ENCODE measurements at regions not wholly inside any gene's neighbourhood (a gene's known extent, or its start where the extent isn't known, plus 50 kb on each side); places are given as distances from the start of the nearest gene placed in this dataset.

- TF ChIP-seq EGR1 (IDR thresholded peaks at IDR 0.05; ENCODE audit: low read depth in 2 of 2) = no peak
- TF ChIP-seq RAD21 (IDR thresholded peaks at IDR 0.05) = no peak
- no peak for TF ChIP-seq ZBTB33 (IDR thresholded peaks at IDR 0.05)
- no peak for TF ChIP-seq TAF1 (conservative IDR thresholded peaks at IDR 0.05)
- no peak for TF ChIP-seq JUND (IDR thresholded peaks at IDR 0.05)
- TF ChIP-seq CTCF (IDR thresholded peaks at IDR 0.05; ENCODE audit: low read depth, low read length, missing input control) = no peak
- no peak for TF ChIP-seq YY1 (IDR thresholded peaks at IDR 0.05)
- no peak for TF ChIP-seq ATF3 (IDR thresholded peaks at IDR 0.05)
- no peak for TF ChIP-seq MAX (IDR thresholded peaks at IDR 0.05)
- TF ChIP-seq REST (IDR thresholded peaks at IDR 0.05) = no peak
- TF ChIP-seq SP1 (IDR thresholded peaks at IDR 0.05) = no peak
- TF ChIP-seq GABPA (IDR thresholded peaks at IDR 0.05 in 1 of 2, conservative IDR thresholded peaks at IDR 0.05 in 1 of 2) = no peak
- no peak for TF ChIP-seq FOXA2 (IDR thresholded peaks at IDR 0.05)
These were observed 78.2 kb upstream of the SOX2 start for GRCh38 chr3:181633556-181633955.
